Sigmoid colon (tissue), 6 donors: ENCODE measurements at regions not wholly inside any gene's neighbourhood (a gene's known extent, or its start where the extent isn't known, plus 50 kb on each side); places are given as distances from the start of the nearest gene placed in this dataset.

Source experiments
- DNase-seq: peaks from one replicate; pipeline ENCODE4 v3.0.0-alpha.2; 2019
- H3K27ac ChIP-seq, 4 donors: fragments of 200-600 bp; sonication (generic); one replicate each; pipeline ENCODE4 v1.5.1; 2016 to 2019; ENCODE audit warnings: mild to moderate bottlenecking in 1 of 4
- H3K27me3 ChIP-seq, 3 donors: fragments of 200-600 bp; sonication (generic); one replicate each; pipeline ENCODE4 v1.5.1; 2019; ENCODE audit warnings: mild to moderate bottlenecking in 1 of 3
- H3K36me3 ChIP-seq, 4 donors: fragments of 200-600 bp; sonication (generic); one replicate each; pipeline ENCODE4 v1.5.1; 2016 to 2019
- H3K4me1 ChIP-seq, 4 donors: fragments of 200-600 bp; sonication (generic); one replicate each; pipeline ENCODE4 v1.5.1; 2017 to 2019
- H3K4me3 ChIP-seq, 4 donors: fragments of 200-600 bp; sonication (generic); one replicate each; pipeline ENCODE4 v1.5.1; 2017 to 2019; ENCODE audit warnings: mild to moderate bottlenecking in 2 of 4, moderate library complexity in 1 of 4
- H3K9me3 ChIP-seq, 4 donors: fragments of 200-600 bp in 3 of 4; sonication (generic) in 3 of 4; one replicate each; pipeline versions ENCODE4 v1.5.1 to v1.6.1; 2013 to 2019
- CTCF ChIP-seq, 4 experiments: fragments of 450-650 bp in 3 of 4; fragments of 200-600 bp in 1 of 4; IDR thresholded peaks; one replicate each; pipeline ENCODE4 v1.5.1; 2016 to 2019; ENCODE audit warnings: antibody characterized with exemption in 4 of 4, mild to moderate bottlenecking in 3 of 4, moderate library complexity in 2 of 4
- EP300 ChIP-seq, 4 donors: sonication (generic); formaldehyde crosslinking; IDR thresholded peaks; one replicate each; pipeline ENCODE4 v1.6.1; 2017; ENCODE audit warnings: antibody characterized with exemption in 4 of 4
- POLR2A ChIP-seq, 2 donors: fragments of 450-650 bp; IDR thresholded peaks; one replicate each; pipeline ENCODE4 v1.6.1; 2016; ENCODE audit warnings: antibody characterized with exemption in 2 of 2, mild to moderate bottlenecking in 2 of 2, moderate library complexity in 2 of 2
- POLR2AphosphoS5 ChIP-seq, 4 donors: sonication (generic); formaldehyde crosslinking; IDR thresholded peaks; one replicate each; pipeline ENCODE4 v1.6.1; 2017; ENCODE audit warnings: antibody characterized with exemption in 4 of 4
- WGBS, 2 donors: extraction: QIAGEN DNeasy Blood & Tissue Kit; methylation state at CpG; one replicate each; pipeline ENCODE4 v1.1.7; 2013; 5-methylcytosine and 5-hydroxymethylcytosine counted together
- intact Hi-C: fragments of 100-400 bp; cut with DNase I; formaldehyde crosslinking; loops from one replicate; pipeline ENCODE4 v1.15.1; 2023
- donor health status: healthy with polysubstance abuse.
- donor health status: healthy.

GRCh38 chr6:168155821-168156741 lies 77.1 kb upstream of the FRMD1 start:
- TF ChIP-seq POLR2AphosphoS5 (IDR thresholded peaks at IDR 0.05) (no peak), EP300 (IDR thresholded peaks at IDR 0.05) (no peak), POLR2A (IDR thresholded peaks at IDR 0.05) (no peak), CTCF (IDR thresholded peaks at IDR 0.05) (no peak)

DNA sequence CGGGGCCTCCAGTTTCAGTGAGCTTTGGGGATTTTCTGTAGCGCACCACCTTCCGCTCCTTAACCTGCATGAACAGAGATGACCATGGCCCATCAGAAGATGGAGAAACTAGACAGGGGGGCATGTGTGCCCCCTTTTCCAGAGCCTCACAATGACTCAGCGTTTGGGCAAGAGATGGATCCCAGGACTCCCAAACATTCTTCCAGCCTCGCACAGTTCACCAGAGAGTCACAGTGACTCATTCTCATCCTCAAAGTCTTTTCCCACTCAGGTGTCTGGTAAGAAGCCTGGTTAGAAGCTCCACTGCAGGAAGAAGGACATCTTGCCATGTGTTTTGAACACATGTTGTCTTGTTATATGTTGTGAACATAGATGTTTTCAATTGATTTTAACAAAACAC lies 76.2 kb upstream of the FRMD1 start:
- Histone ChIP-seq H3K27me3 (no peaks in the 10 kb centered on the region), H3K4me3 (no peak overlapping the region), H3K27ac (peak overlapping the region in 3 of 4 donors; percentile 72 to 83 (median 83)), H3K36me3 (no peaks in the 10 kb centered on the region), H3K4me1 (peaks cover 2 to 93% (median 68%) of the 10 kb centered on the region in 4 donors), H3K9me3 (no peaks in the 10 kb centered on the region)
- intact Hi-C loops = loop anchor here (10.0 kb wide), 2 partner anchors 730 to 1370 kb away; no protein-coding TSS in a partner anchor
- 91 to 93% methylated on average over 5 of the region's 5 CpGs for WGBS, 2 donors
- peak; percentile 46 for DNase-seq
- peak in 1 of 4 donors; percentile 53 for TF ChIP-seq POLR2AphosphoS5 (IDR thresholded peaks at IDR 0.05)
- no peak for TF ChIP-seq CTCF (IDR thresholded peaks at IDR 0.05)
- peak in 2 of 4 donors; percentile 24 to 34 for TF ChIP-seq EP300 (IDR thresholded peaks at IDR 0.05)

More at GRCh38 chr6:168155821-168156741, 77.1 kb upstream of the FRMD1 start:
- DNase-seq = peak; percentile 41
- WGBS, 2 donors = 50 to 84% methylated on average over 24 of the region's 24 CpGs
- intact Hi-C loops = loop anchor here (10.0 kb wide), 2 partner anchors 729 to 1369 kb away; no protein-coding TSS in a partner anchor
- H3K27me3 ChIP-seq = no peaks in the 10 kb centered on the region
- no peaks in the 10 kb centered on the region for H3K9me3 ChIP-seq
- H3K4me1 ChIP-seq = peaks cover 2 to 87% (median 65%) of the 10 kb centered on the region in 4 donors
- H3K36me3 ChIP-seq = no peaks in the 10 kb centered on the region
- H3K4me3 ChIP-seq = no peak overlapping the region
- H3K27ac ChIP-seq = peak overlapping the region in 3 of 4 donors; percentile 72 to 83 (median 83)

GRCh38 chr6:168154263-168154917 lies 75.4 kb upstream of the FRMD1 start:
- H3K36me3 ChIP-seq = no peaks in the 10 kb centered on the region
- intact Hi-C loops = loop anchor here (10.0 kb wide), 2 partner anchors 730 to 1370 kb away; no protein-coding TSS in a partner anchor
- TF ChIP-seq POLR2AphosphoS5 (IDR thresholded peaks at IDR 0.05) (no peak), POLR2A (IDR thresholded peaks at IDR 0.05) (no peak), CTCF (IDR thresholded peaks at IDR 0.05) (no peak), EP300 (IDR thresholded peaks at IDR 0.05) (no peak)

GRCh38 chr6:168153553-168153952 lies 74.5 kb upstream of the FRMD1 start:
- peak overlapping the region in 3 of 4 donors; percentile 46 to 83 (median 83) for H3K27ac ChIP-seq
- intact Hi-C loops = loop anchor here (10.0 kb wide), 2 partner anchors 731 to 1371 kb away; no protein-coding TSS in a partner anchor
- H3K9me3 ChIP-seq = no peaks in the 10 kb centered on the region
- peaks cover 2 to 80% (median 62%) of the 10 kb centered on the region in 4 donors for H3K4me1 ChIP-seq
- no peaks in the 10 kb centered on the region for H3K36me3 ChIP-seq
- no peak overlapping the region for H3K4me3 ChIP-seq
- no peak for TF ChIP-seq POLR2A (IDR thresholded peaks at IDR 0.05)
- no peak for TF ChIP-seq POLR2AphosphoS5 (IDR thresholded peaks at IDR 0.05)
- no peak for TF ChIP-seq EP300 (IDR thresholded peaks at IDR 0.05)
- no peak for TF ChIP-seq CTCF (IDR thresholded peaks at IDR 0.05)
- 83 to 91% methylated on average over 11 of the region's 11 CpGs for WGBS, 2 donors
- no peaks in the 10 kb centered on the region for H3K27me3 ChIP-seq
- peak; percentile 25 for DNase-seq

More at GRCh38 chr6:168154263-168154917, 75.4 kb upstream of the FRMD1 start:
- 49 to 84% methylated on average over 7 of the region's 7 CpGs for WGBS, 2 donors
- Histone ChIP-seq H3K4me1 (peaks cover 2 to 88% (median 67%) of the 10 kb centered on the region in 4 donors), H3K9me3 (no peaks in the 10 kb centered on the region), H3K27ac (peak overlapping the region in 3 of 4 donors; percentile 3 to 83 (median 83)), H3K27me3 (no peaks in the 10 kb centered on the region), H3K4me3 (no peak overlapping the region)
- peak; percentile 46 for DNase-seq
